GM18505 (cell line): ENCODE measurements at regions not wholly inside any gene's neighbourhood (a gene's known extent, or its start where the extent isn't known, plus 50 kb on each side); places are given as distances from the start of the nearest gene placed in this dataset.
"Not testable (repeated sequence)": the region's sequence is repeated elsewhere in the genome, so short reads cannot be mapped to it uniquely, and the experiment has no call there.

Experiments used
- ATAC-seq: cut with Tn5 transposase; IDR thresholded peaks from one replicate; pipeline ENCODE4 v1.9.1; 2021; ENCODE audit not compliant: unreplicated experiment
- POLR2A ChIP-seq: IDR thresholded peaks from 4 replicates; pipeline ENCODE4 v1.6.1; 2011; ENCODE audit warnings: borderline replicate concordance; ENCODE audit not compliant: insufficient read depth, insufficient read length; ENCODE audit errors: extremely low read depth

DNA sequence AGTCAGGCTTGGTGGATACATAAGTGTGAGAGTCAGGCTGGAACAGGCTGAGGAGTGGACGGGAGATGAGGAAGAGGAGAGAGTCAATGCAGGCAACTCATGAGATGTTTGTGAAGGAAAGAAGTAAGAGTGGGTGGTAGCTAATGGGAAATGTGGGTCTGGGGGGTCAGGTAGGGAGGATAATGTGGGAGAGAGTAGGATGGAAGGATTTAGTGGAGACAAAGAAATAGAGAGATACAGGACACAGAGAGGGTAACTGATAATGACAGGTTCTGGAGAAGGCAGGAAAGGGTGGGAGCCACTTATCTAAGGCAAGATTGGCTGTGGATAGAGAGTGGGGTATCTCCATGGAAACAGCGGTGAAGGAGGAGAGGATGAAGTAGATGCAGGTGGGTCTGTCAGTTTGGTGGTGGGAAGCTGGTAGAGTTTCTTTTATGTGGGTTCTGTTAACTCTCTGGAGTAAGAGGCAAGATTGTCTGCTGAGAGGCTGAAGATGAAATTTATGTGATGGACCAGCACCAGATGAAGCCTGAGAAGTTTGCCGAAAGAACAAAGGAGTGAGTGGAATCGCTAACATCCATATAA lies 190.6 kb upstream of the SPRED2 start:
- no peak for ATAC-seq
- TF ChIP-seq POLR2A: no peak

DNA sequence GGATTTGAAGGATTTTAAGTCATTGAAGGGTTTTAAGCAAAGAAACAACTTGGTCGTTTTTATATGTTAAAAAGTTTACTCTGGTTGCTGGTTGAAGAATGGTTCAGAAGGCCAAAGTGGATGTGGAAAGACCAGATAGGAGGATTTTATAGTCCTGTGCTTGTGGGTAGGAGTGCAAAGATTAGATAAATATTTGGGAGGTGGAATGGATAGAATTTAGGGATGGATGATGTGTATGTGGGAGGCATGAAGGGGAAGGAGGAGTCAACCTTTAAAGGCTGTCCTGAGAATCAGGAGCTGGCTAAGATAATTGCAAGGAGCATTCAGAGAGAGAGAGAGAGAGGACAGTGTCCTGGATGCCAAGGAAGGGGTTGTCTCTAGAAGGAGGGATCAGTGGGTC lies 190.1 kb upstream of the SPRED2 start:
- no peak for TF ChIP-seq POLR2A
- ATAC-seq: no peak

DNA sequence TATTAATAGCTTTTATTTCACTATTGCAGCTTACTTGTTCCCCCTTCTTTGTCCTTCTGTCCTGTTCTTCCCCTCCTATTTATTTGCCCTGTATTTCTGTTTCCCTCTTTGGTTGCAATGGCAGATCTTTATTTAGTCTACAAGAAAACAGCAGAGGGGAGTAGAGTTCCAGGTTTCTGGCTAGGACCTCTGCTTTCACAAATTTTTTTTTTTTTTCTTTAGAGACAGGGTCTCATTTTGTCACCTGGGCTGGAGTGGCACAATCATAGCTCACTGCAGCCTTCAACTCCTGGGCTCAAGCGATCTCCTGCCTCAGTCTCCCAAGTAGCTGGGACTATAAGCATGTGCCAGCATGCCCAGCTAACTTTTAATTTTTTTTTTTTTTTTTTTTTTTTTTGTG lies 188.1 kb upstream of the SPRED2 start:
- ATAC-seq: no peak
- no peak for TF ChIP-seq POLR2A

DNA sequence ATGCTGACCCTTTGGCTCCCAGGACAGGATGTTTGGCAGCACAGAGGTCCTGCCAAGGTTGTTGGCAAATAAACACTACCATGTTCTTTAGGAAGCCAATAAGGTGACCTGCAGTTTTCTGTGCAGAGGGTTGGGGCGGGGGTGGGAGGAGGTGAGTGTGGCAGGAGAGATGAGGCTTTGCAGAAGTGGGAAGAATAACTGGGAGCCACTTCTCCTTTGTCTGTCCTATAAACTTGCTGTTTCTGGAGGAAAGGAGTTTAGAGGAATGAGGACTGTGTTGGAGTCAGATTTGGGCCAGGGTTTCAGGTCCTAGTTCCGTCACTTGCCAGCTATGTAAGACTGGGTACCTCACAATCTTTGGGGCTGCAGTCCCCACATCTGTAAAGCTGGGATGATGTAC lies 187.6 kb upstream of the SPRED2 start:
- TF ChIP-seq POLR2A: no peak
- ATAC-seq: no peak

DNA sequence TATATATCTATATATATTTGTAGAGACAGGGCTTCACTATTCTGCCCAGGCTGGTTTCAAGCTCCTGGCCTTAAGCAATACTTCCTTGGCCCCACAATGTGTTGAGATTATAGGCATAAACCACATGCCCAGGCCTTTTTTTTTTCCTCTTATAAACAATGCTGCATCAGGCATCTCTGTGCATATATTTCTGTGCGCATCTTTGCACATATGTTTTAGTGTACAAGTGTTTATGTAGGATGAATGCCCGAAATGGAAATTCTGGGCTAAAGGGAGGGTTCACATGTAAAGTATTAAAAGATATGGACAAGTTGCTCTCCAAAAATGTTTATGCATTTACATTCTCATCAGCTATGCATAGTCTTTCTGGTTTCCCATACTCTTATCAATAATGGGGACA lies 183.2 kb upstream of the SPRED2 start:
- TF ChIP-seq POLR2A: no peak
- no peak for ATAC-seq

DNA sequence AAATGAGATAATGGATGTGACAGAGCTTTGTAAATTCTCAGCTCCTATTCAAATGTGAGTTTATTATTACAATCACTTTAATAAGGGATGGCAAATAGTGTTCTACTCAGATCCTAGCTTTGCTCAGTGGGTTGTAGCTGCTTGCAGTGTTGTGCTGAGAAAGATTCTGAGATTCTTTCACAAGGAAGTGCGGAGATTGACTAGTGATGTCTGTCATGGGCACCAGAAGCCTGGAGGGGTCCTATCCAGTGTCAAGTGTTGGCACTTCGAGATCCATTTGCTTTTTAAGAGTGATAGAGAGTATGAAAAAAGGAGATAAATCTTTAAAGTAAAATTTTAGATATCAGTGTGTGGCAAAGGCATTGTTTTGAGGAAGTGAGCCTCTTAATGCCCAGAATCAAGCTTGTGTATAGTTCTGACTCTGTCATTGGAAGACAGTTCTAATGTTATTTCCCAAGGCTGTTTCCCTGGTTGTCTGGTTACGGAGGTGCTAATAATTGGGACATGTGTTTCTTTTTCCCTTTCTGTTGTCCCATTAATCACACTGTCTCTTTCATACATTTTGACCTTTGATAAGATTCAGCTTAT lies 181.7 kb upstream of the SPRED2 start:
- no peak for ATAC-seq
- no peak for TF ChIP-seq POLR2A

DNA sequence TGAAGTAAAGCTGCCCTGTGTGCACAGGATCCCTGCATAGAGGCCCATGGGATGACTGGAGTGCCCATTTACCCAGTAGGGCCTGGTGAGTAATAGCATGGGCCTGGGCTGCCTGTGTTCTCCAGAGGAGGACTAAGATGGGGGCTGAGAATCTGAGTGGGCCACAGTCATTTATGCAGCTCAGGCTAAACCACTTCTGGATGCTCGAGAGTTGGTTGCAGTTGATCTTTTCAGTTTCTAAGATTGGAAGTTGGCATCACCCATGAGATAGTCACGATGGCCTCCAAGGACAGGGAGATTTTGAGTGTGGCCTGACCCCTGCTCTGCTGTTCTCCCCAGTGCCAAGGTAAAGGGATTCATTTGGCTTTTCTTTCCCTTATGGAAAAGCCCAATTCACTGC lies 179.1 kb upstream of the SPRED2 start:
- TF ChIP-seq POLR2A: no peak
- no peak for ATAC-seq

DNA sequence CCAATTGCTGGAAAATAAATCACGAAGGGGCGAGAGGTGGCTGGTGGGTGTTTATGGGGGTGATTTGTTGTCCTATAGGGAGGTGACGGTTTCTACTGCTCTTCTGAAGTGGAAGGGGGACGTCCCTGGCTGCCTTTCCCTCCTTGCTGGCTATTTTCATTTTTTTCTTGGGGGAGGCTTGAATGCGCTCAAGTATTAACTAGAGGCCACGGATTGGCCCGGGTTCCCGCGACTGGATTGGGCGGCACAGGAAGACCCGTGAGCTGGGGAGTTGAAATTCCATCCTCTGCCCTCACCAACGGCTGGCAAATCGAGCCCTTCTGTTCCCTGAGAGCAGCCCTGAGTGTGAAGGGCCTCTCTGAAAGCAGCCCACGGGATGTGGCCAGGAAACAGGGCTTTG lies 176.5 kb upstream of the SPRED2 start:
- ATAC-seq: no peak
- TF ChIP-seq POLR2A: no peak

DNA sequence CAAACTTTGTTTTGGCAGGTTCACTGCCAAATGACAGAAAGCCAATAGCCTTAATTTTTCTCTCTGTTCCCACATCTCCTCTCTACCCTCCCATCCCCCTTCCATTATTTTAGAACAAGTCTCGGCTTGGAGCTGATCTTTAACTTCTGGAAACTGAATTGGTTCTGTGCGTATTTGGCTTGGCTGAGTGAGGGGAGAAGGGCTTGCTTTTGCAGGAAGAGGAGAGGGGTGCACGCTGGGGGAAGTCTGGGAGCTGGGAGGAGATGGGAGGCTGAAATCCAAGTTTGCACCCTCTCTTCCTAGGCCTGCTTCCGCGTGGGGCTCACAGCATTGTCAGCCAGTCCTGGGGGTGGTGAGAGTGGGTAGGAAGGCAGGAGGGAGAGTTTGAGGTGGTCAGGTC lies 176.1 kb upstream of the SPRED2 start:
- TF ChIP-seq POLR2A: no peak
- no peak for ATAC-seq

DNA sequence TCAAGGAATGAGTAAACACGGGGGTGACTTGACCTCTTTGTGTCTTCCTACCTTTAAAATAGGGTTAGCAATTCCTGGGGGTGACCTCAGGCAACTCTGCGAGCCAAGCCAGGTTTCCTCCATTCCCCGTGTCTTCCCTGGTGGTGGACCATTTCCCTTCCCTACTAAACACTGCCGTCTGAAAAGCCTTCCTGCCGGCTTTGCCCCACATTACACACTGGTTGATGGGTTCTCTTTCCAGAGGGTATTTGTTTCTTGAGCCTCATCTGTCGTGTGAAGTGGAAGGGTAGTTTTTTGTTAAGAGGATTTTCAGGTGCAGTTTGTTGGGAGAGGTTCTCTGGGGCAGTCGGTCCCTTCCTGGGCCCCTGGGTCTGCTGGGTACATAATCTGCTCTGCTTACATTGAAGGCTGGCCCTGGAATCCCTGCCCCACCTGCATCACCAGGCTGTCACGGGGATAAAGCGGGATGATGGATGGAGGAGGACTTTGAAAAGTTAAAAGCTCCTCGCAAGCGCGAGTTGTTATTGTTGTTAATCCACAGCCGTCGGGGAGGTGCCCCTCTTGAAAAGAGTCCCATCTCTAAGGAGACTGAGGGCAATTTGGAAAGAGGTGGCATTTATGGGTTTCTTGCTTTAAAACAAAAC lies 175.4 kb upstream of the SPRED2 start:
- ATAC-seq: no peak
- TF ChIP-seq POLR2A: no peak

DNA sequence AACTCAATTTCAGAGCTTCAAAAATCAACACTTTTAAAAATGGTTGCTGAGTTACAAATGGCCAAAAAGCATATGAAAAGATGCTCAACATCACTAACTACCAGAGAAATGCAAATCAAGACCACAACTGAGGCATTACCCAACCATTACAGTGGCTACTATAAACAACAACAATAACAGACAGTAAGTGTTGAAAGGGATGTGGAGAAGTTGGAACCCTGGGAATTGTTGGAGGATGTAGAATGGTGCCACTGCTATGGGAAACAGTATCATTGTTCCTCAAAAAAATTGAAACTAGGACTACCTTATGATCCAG lies 173.3 kb upstream of the SPRED2 start:
- ATAC-seq: no peak
- no peak for TF ChIP-seq POLR2A

DNA sequence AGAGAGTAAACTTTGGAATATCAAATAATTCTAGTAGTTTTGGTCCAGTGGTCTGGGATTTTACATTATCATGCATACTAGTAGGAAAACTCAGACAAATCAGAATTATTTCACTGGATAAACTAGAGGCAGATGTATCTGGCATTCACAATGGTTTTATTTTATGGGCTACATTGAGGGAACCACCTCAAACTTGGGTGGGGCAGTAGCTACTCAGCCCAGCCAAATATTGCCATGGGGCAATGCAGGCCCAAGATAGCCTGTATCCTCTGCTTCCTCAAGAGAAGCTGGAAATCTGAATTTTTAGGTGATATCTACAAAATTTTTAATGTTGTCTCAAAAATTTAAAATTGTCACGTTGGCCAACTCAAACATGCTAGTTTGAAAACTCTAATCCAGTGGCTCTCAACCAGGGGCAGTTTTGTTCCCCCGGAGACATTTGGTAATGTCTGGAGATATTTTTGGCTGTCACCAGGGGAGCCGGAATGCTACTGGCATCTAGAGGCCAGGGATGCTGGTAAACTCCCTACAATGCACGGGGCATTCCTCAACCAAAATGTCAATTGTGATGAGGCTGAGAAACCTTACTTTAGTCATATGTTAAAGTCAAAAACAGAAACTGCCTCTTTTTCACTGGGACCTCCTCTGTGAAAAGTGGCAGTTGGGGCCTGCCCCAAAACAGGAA lies 172.8 kb upstream of the SPRED2 start:
- no peak for ATAC-seq
- peak; percentile 16 for TF ChIP-seq POLR2A

DNA sequence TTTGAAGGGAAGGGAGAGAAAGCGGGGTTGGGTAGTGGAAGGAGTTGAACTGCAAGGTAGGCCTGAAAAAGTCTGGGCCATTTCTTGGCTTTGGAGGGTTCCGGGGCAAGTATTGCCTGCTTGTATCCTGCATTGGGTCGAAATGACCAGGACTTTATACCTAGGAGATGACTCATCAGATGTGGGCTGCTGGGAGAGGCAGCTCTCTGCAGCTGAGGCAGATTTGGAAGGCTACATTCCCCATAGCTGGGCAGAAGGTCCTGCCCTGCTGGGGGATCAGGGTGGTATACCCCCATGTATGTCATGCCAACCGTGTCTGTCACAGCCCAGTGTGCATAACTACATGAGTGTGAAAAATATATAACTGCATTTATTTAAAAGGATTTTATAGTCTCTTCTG lies 171.8 kb upstream of the SPRED2 start:
- ATAC-seq: no peak
- TF ChIP-seq POLR2A: no peak

DNA sequence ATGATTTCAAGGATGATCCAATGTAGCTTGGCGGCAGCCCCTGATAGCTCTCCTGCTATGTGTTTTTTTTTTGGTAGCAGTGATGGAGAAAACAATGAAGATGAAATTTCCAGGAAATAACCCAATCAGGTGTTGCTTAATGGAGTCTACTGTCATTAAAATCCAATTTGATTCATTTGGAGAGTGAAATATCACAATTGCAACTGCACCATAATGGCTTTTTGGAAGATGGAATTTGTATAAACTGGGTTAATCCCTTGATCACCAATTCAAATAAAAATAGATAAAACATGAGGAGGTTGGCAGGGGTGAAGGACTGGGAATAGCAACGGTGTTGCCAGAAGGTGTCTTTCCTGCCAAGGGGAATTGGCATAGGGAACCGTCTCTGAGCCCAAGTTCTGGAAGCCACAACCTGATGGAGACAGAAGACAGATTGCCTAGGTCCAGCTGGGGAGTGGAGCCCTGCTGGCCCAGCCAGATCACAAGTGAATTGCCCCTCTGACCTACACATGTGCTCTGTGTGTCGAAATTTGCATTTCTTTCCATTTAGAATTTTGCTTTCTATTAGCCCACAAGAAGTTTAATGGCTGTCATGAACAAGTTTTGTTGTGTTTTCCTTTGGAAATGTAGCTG lies 170.3 kb upstream of the SPRED2 start:
- no peak for TF ChIP-seq POLR2A
- no peak for ATAC-seq

DNA sequence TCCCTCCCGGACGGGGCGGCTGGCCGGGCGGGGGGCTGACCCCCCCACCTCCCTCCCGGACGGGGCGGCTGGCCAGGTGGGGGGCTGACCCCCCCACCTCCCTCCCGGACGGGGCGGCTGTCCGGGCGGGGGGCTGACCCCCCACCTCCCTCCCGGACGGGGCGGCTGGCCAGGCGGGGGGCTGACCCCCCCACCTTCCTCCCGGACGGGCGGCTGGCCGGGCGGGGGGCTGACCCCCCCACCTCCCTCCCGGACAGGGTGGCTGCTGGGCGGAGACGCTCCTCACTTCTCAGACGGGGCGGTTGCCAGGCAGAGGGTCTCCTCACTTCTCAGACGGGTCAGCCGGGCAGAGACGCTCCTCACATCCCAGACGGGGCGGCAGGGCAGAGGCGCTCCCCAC lies 168.5 kb upstream of the SPRED2 start:
- not testable (repeated sequence) for ATAC-seq

DNA sequence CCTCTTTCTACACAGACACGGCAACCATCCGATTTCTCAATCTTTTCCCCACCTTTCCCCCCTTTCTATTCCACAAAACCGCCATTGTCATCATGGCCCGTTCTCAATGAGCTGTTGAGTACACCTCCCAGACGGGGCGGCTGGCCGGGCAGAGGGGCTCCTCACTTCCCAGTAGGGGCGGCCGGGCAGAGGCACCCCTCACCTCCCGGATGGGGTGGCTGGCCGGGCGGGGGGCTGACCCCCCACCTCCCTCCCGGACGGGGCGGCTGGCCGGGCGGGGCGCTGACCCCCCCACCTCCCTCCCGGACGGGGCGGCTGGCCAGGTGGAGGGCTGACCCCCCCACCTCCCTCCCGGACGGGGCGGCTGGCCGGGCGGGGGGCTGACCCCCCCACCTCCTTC lies 168.0 kb upstream of the SPRED2 start:
- not testable (repeated sequence) for ATAC-seq
